GM18951 (cell line): ENCODE measurements at regions not wholly inside any gene's neighbourhood (a gene's known extent, or its start where the extent isn't known, plus 50 kb on each side); places are given as distances from the start of the nearest gene placed in this dataset.
"Not testable (repeated sequence)": the region's sequence is repeated elsewhere in the genome, so short reads cannot be mapped to it uniquely, and the experiment has no call there.

Source experiments
- POLR2A ChIP-seq: IDR thresholded peaks from 4 replicates; pipeline ENCODE4 v1.6.1; 2011; ENCODE audit warnings: mild to moderate bottlenecking; ENCODE audit not compliant: insufficient read length, insufficient read depth; ENCODE audit errors: extremely low read depth
- in situ Hi-C: fragments of 300-500 bp; cut with MboI; formaldehyde crosslinking; loops from one replicate; pipeline ENCODE4 v1.12.0; 2022; ENCODE audit warnings: low sequenced_read_pairs, mixed read lengths, inconsistent platforms; ENCODE audit not compliant: unreplicated experiment

- no peak for TF ChIP-seq POLR2A
- in situ Hi-C loops, result no loop called here
Observed at GRCh38 chr20:48227381-48227780, 442.1 kb upstream of the SULF2 start.

GRCh38 chr20:48226642-48227041, 441.4 kb upstream of the SULF2 start:
- no peak for TF ChIP-seq POLR2A
- in situ Hi-C loops, result no loop called here

GRCh38 chr20:48224533-48225050, 439.3 kb upstream of the SULF2 start:
- in situ Hi-C loops, result no loop called here

GRCh38 chr20:48223715-48224114, 438.4 kb upstream of the SULF2 start:
- in situ Hi-C loops, result no loop called here
- TF ChIP-seq POLR2A, result no peak

More at GRCh38 chr20:48224533-48225050, 439.3 kb upstream of the SULF2 start:
- TF ChIP-seq POLR2A, result no peak

GRCh38 chr20:48222595-48223180, 437.4 kb upstream of the SULF2 start:
- in situ Hi-C loops, result no loop called here
- TF ChIP-seq POLR2A, result no peak

GRCh38 chr20:48220033-48220633, 434.9 kb upstream of the SULF2 start:
- in situ Hi-C loops, result no loop called here
- TF ChIP-seq POLR2A, result no peak

- in situ Hi-C loops, result no loop called here
Observed at GRCh38 chr20:48219306-48219705, 434.0 kb upstream of the SULF2 start.

GRCh38 chr20:48217190-48217589, 431.9 kb upstream of the SULF2 start:
- no peak for TF ChIP-seq POLR2A
- in situ Hi-C loops, result no loop called here

More at GRCh38 chr20:48219306-48219705, 434.0 kb upstream of the SULF2 start:
- TF ChIP-seq POLR2A, result no peak

GRCh38 chr20:48215536-48215935, 430.3 kb upstream of the SULF2 start:
- in situ Hi-C loops, result no loop called here
- TF ChIP-seq POLR2A, result no peak

GRCh38 chr20:48214601-48215000, 429.3 kb upstream of the SULF2 start:
- in situ Hi-C loops, result no loop called here

GRCh38 chr20:48213635-48214034, 428.4 kb upstream of the SULF2 start:
- in situ Hi-C loops, result not testable (repeated sequence)

More at GRCh38 chr20:48214601-48215000, 429.3 kb upstream of the SULF2 start:
- no peak for TF ChIP-seq POLR2A

- in situ Hi-C loops, result no loop called here
- TF ChIP-seq POLR2A, result no peak
Observed at GRCh38 chr20:48212806-48213509, 427.7 kb upstream of the SULF2 start.

GRCh38 chr20:48211847-48212246, 426.6 kb upstream of the SULF2 start:
- in situ Hi-C loops, result no loop called here

GRCh38 chr20:48211238-48211637, 426.0 kb upstream of the SULF2 start:
- in situ Hi-C loops, result no loop called here
- TF ChIP-seq POLR2A, result no peak

More at GRCh38 chr20:48211847-48212246, 426.6 kb upstream of the SULF2 start:
- no peak for TF ChIP-seq POLR2A
